Endothelial cell of umbilical vein (primary cell): ENCODE measurements at regions not wholly inside any gene's neighbourhood (a gene's known extent, or its start where the extent isn't known, plus 50 kb on each side); places are given as distances from the start of the nearest gene placed in this dataset.

Experiments
- BruUV-seq: library from RNA; stranded (reverse); fragments of 400-500 nt; replicated peaks from 2 replicates; lab custom pipeline; 2021; lab: Mats Ljungman, UMichigan
- CTCF ChIA-PET: fragments of 300-600, 350-600 bp; sonication (Branson Sonifier 250); formaldehyde crosslinking; loops from one replicate; lab custom pipeline; 2021; ENCODE audit warnings: antibody characterized with exemption, inconsistent platforms; lab: Charles Lee
- POLR2A ChIA-PET: fragments of 300-600, 350-600 bp; sonication (Branson Sonifier 250); formaldehyde crosslinking; loops from one replicate; lab custom pipeline; 2021; ENCODE audit warnings: antibody characterized with exemption, inconsistent platforms; lab: Charles Lee
- DNase-seq: peaks from one replicate; pipeline ENCODE4 v3.0.0-alpha.2; 2011; ENCODE audit warnings: low read depth, low spot score
- FAIRE-seq: peaks from 2 replicates; lab custom pipeline; 2011; peaks lifted over from hg19 to GRCh38; lab: Jason Lieb, UNC
- H2AFZ ChIP-seq: 2 replicates; pipeline ENCODE4 v1.6.0; 2012; ENCODE audit warnings: low read depth, low read length, control low read depth, inconsistent platforms
- H3K27ac ChIP-seq: 2 replicates; pipeline ENCODE4 v1.5.1; 2011; ENCODE audit warnings: low read depth, mild to moderate bottlenecking, control low read depth, low read length, moderate library complexity; ENCODE audit not compliant: insufficient read depth
- H3K27me3 ChIP-seq, 2 experiments: 2 replicates each; pipeline versions ENCODE4 v1.6.0 to v1.6.1; 2011; ENCODE audit warnings: low read length in 2 of 2, mixed read lengths in 1 of 2; ENCODE audit not compliant: control insufficient read depth in 2 of 2, insufficient read depth in 2 of 2
- H3K36me3 ChIP-seq, 2 experiments: 2 replicates in 1 of 2; 3 replicates in 1 of 2; pipeline ENCODE4 v1.5.1; 2011; ENCODE audit warnings: low read length in 2 of 2, mild to moderate bottlenecking in 1 of 2, moderate library complexity in 1 of 2; ENCODE audit not compliant: control insufficient read depth in 2 of 2, insufficient read depth in 2 of 2; ENCODE audit errors: extremely low read depth in 1 of 2
- H3K4me1 ChIP-seq: 3 replicates; pipeline ENCODE4 v1.5.1; 2011; ENCODE audit warnings: mild to moderate bottlenecking, low read length; ENCODE audit not compliant: control insufficient read depth, insufficient read depth; ENCODE audit errors: extremely low read depth
- H3K4me2 ChIP-seq: 2 replicates; pipeline ENCODE4 v1.6.1; 2011; ENCODE audit warnings: low read length, control low read depth, mixed read lengths; ENCODE audit not compliant: insufficient read depth
- H3K4me3 ChIP-seq, 3 experiments: fragments of 200-600 bp in 1 of 3; sonication (generic), shearing (Covaris generic) in 1 of 3; replicated peaks in 1 of 3; 2 replicates each; pipeline ENCODE4 v1.5.1; 2011 to 2016; ENCODE audit warnings: control low read depth in 3 of 3, low read length in 3 of 3, mild to moderate bottlenecking in 2 of 3, inconsistent platforms in 1 of 3, low read depth in 1 of 3, moderate library complexity in 1 of 3; ENCODE audit not compliant: insufficient read depth in 1 of 3
- H3K79me2 ChIP-seq: 2 replicates; pipeline ENCODE4 v1.6.0; 2012; ENCODE audit warnings: low read length, inconsistent platforms; ENCODE audit not compliant: control insufficient read depth, insufficient read depth
- H3K9ac ChIP-seq: replicated peaks from 2 replicates; pipeline ENCODE3; 2011; ENCODE audit warnings: low read length, control low read depth; ENCODE audit not compliant: insufficient read depth; ENCODE audit errors: extremely low read depth
- H3K9me1 ChIP-seq: replicated peaks from 3 replicates; pipeline ENCODE4 v1.6.0; 2011; ENCODE audit warnings: mild to moderate bottlenecking, low read length; ENCODE audit not compliant: control insufficient read depth, insufficient read depth; ENCODE audit errors: extremely low read depth
- H3K9me3 ChIP-seq: replicated peaks from 2 replicates; pipeline ENCODE4 v1.5.1; 2012; ENCODE audit warnings: low read length, inconsistent platforms; ENCODE audit not compliant: control insufficient read depth, insufficient read depth
- H4K20me1 ChIP-seq: replicated peaks from 2 replicates; pipeline ENCODE3; 2011; ENCODE audit warnings: mild to moderate bottlenecking, low read length; ENCODE audit not compliant: control insufficient read depth, insufficient read depth; ENCODE audit errors: extremely low read depth
- EZH2 ChIP-seq: IDR thresholded peaks from 2 replicates; pipeline ENCODE4 v1.6.1; 2012; ENCODE audit warnings: borderline replicate concordance, low read depth, mild to moderate bottlenecking, moderate library complexity, low read length, inconsistent platforms; ENCODE audit not compliant: severe bottlenecking
- FOS ChIP-seq: IDR thresholded peaks from 2 replicates; pipeline ENCODE4 v1.6.1; 2011; ENCODE audit warnings: mild to moderate bottlenecking, low read length, moderate library complexity, borderline replicate concordance; ENCODE audit not compliant: insufficient read depth
- GATA2 ChIP-seq: IDR thresholded peaks from 2 replicates; pipeline ENCODE4 v1.7.0; 2011; ENCODE audit warnings: low read depth, mild to moderate bottlenecking, moderate library complexity, mixed read lengths, low read length; ENCODE audit not compliant: insufficient read length, insufficient read depth
- JUN ChIP-seq: IDR thresholded peaks from 2 replicates; pipeline ENCODE4 v1.6.1; 2011; ENCODE audit warnings: borderline replicate concordance, low read depth; ENCODE audit not compliant: insufficient read length, insufficient read depth
- MAX ChIP-seq: IDR thresholded peaks from 2 replicates; pipeline ENCODE4 v1.6.1; 2011; ENCODE audit not compliant: insufficient read depth, insufficient read length
- MYC ChIP-seq: IDR thresholded peaks from one replicate; pipeline ENCODE4 v1.6.1; 2011; ENCODE audit warnings: mild to moderate bottlenecking, low read depth, low read length
- POLR2A ChIP-seq: IDR thresholded peaks from 2 replicates; pipeline ENCODE4 v1.6.1; 2012; ENCODE audit warnings: low read depth, mild to moderate bottlenecking, control low read depth, low read length
- POLR2AphosphoS5 ChIP-seq: IDR thresholded peaks from 2 replicates; pipeline ENCODE4 v1.6.1; 2012; ENCODE audit warnings: low read depth, mild to moderate bottlenecking, control low read depth, low read length, moderate library complexity; ENCODE audit not compliant: insufficient read depth
- dilution Hi-C: fragments of 300-500 bp; cut with MboI; formaldehyde crosslinking; loops from one replicate; pipeline ENCODE4 v1.15.0; 2019; ENCODE audit warnings: low sequenced_read_pairs; ENCODE audit not compliant: extremely low pct_ligation_motif_present
- intact Hi-C: fragments of 100-400 bp; cut with micrococcal nuclease; formaldehyde crosslinking; loops from one replicate; pipeline ENCODE4 v1.10.0; 2022
- TF ChIP-seq, protein P1 (sequence below), 2 donors: IDR thresholded peaks; 1 replicate in 1 of 2; 2 replicates in 1 of 2; pipeline ENCODE4 v1.5.1; 2011; ENCODE audit warnings: low read length in 2 of 2, mild to moderate bottlenecking in 2 of 2, moderate library complexity in 2 of 2, control low read depth in 1 of 2, inconsistent platforms in 1 of 2, low read depth in 1 of 2; ENCODE audit not compliant: insufficient read depth in 1 of 2; ENCODE audit errors: extremely low read depth in 1 of 2

- Histone ChIP-seq H3K27me3 (no peaks in the 10 kb centered on the region), H3K9me3 (no peaks in the 10 kb centered on the region), H2AFZ (no peak overlapping the region), H3K4me3 (no peak overlapping the region), H3K9ac (no peak overlapping the region), H3K79me2 (no peaks in the 10 kb centered on the region), H3K9me1 (no peaks in the 10 kb centered on the region), H3K4me2 (no peak overlapping the region), H3K36me3 (no peaks in the 10 kb centered on the region), H3K27ac (no peak overlapping the region), H3K4me1 (no peaks in the 10 kb centered on the region), H4K20me1 (no peaks in the 10 kb centered on the region)
- ChIA-PET POLR2A (no interaction called here), CTCF (no interaction called here)
- TF ChIP-seq EZH2 (no peak), MAX (no peak), MYC (no peak), FOS (no peak), GATA2 (no peak), POLR2A (no peak), POLR2AphosphoS5 (no peak), JUN (no peak)
- TF ChIP-seq, protein P1, sequence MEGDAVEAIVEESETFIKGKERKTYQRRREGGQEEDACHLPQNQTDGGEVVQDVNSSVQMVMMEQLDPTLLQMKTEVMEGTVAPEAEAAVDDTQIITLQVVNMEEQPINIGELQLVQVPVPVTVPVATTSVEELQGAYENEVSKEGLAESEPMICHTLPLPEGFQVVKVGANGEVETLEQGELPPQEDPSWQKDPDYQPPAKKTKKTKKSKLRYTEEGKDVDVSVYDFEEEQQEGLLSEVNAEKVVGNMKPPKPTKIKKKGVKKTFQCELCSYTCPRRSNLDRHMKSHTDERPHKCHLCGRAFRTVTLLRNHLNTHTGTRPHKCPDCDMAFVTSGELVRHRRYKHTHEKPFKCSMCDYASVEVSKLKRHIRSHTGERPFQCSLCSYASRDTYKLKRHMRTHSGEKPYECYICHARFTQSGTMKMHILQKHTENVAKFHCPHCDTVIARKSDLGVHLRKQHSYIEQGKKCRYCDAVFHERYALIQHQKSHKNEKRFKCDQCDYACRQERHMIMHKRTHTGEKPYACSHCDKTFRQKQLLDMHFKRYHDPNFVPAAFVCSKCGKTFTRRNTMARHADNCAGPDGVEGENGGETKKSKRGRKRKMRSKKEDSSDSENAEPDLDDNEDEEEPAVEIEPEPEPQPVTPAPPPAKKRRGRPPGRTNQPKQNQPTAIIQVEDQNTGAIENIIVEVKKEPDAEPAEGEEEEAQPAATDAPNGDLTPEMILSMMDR (IDR thresholded peaks at IDR 0.05; ENCODE audit: extremely low read depth in 1 of 2, insufficient read depth in 1 of 2, low read depth in 1 of 2, low read length in 2 of 2) = no peak
- intact Hi-C loops = no loop called here
- dilution Hi-C loops = no loop called here
- no peak for DNase-seq
- BruUV-seq = no TSS peak
- no peak for FAIRE-seq
Observed at GRCh38 chr3:99467420-99467819, 171.0 kb upstream of the COL8A1 start.
